ENCODE measurements at regions not wholly inside any gene's neighbourhood (a gene's known extent, or its start where the extent isn't known, plus 50 kb on each side); places are given as distances from the start of the nearest gene placed in this dataset.

GRCh38 chr1:222014001-222014400 is 272.1 kb upstream of the DUSP10 start:
- no peak for TF ChIP-seq CTCF (IDR thresholded peaks at IDR 0.05)
- Histone ChIP-seq H3K4me3 (ENCODE audit: low read depth, low read length) (no peak overlapping the region), H3K9ac (no peak overlapping the region), H3K4me2 (ENCODE audit: low read length) (no peak overlapping the region), H3K27me3 (ENCODE audit: control insufficient read depth, insufficient read depth, low read length) (no peaks in the 10 kb centered on the region), H3K79me2 (no peaks in the 10 kb centered on the region), H3K27ac (no peak overlapping the region), H3K9me3 (ENCODE audit: control insufficient read depth, low read length) (no peaks in the 10 kb centered on the region), H3K36me3 (ENCODE audit: control insufficient read depth, insufficient read depth, low read length) (no peaks in the 10 kb centered on the region), H2AFZ (no peak overlapping the region), H3K4me1 (no peaks in the 10 kb centered on the region)

DNA sequence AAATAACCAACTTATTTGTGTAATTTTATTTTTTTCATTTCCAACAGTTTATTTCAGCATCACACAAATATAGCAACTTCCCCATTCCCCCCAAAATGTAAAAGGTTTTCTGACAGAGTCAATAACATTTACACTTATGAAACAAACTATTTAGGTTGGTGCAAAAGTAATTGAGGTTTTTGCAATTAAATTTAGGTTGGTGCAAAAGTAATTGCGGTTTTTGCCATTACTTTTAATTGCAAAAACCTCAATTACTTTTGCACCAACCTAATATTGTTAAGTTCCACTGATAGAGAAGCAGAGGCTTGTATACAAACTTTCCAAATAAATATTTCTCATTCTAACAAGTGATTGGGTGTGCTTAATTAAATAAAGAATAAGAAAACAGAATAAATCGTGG is 270.9 kb upstream of the DUSP10 start:
- H3K4me2 ChIP-seq (ENCODE audit: low read length), result no peak overlapping the region
- no peak for TF ChIP-seq CTCF (IDR thresholded peaks at IDR 0.05)
- H3K36me3 ChIP-seq (ENCODE audit: control insufficient read depth, insufficient read depth, low read length), result no peaks in the 10 kb centered on the region

GRCh38 chr1:222010306-222010705 is 268.4 kb upstream of the DUSP10 start:
- Histone ChIP-seq H3K4me3 (ENCODE audit: low read depth, low read length) (no peak overlapping the region), H3K27me3 (ENCODE audit: control insufficient read depth, insufficient read depth, low read length) (no peaks in the 10 kb centered on the region), H3K9me3 (ENCODE audit: control insufficient read depth, low read length) (no peaks in the 10 kb centered on the region), H3K4me2 (ENCODE audit: low read length) (no peak overlapping the region), H3K27ac (no peak overlapping the region), H2AFZ (no peak overlapping the region), H3K36me3 (ENCODE audit: control insufficient read depth, insufficient read depth, low read length) (no peaks in the 10 kb centered on the region), H3K4me1 (no peaks in the 10 kb centered on the region), H3K9ac (no peak overlapping the region), H3K79me2 (no peaks in the 10 kb centered on the region)
- no peak for TF ChIP-seq CTCF (IDR thresholded peaks at IDR 0.05)

More for the DNA sequence above, 270.9 kb upstream of the DUSP10 start:
- Histone ChIP-seq H3K4me1 (no peaks in the 10 kb centered on the region), H2AFZ (no peak overlapping the region), H3K4me3 (ENCODE audit: low read depth, low read length) (no peak overlapping the region), H3K27me3 (ENCODE audit: control insufficient read depth, insufficient read depth, low read length) (no peaks in the 10 kb centered on the region), H3K9ac (no peak overlapping the region), H3K9me3 (ENCODE audit: control insufficient read depth, low read length) (no peaks in the 10 kb centered on the region), H3K27ac (no peak overlapping the region), H3K79me2 (no peaks in the 10 kb centered on the region)

GRCh38 chr1:222009105-222009730 is 267.3 kb upstream of the DUSP10 start:
- H3K4me2 ChIP-seq (ENCODE audit: low read length), result no peak overlapping the region
- no peak overlapping the region for H3K4me3 ChIP-seq (ENCODE audit: low read depth, low read length)
- no peaks in the 10 kb centered on the region for H3K79me2 ChIP-seq
- H3K9me3 ChIP-seq (ENCODE audit: control insufficient read depth, low read length), result no peaks in the 10 kb centered on the region
- H3K27me3 ChIP-seq (ENCODE audit: control insufficient read depth, insufficient read depth, low read length), result no peaks in the 10 kb centered on the region
- no peak overlapping the region for H3K27ac ChIP-seq
- no peaks in the 10 kb centered on the region for H3K36me3 ChIP-seq (ENCODE audit: control insufficient read depth, insufficient read depth, low read length)
- no peak overlapping the region for H2AFZ ChIP-seq
- TF ChIP-seq CTCF (IDR thresholded peaks at IDR 0.05), result no peak
- no peak overlapping the region for H3K9ac ChIP-seq
- H3K4me1 ChIP-seq, result no peaks in the 10 kb centered on the region

DNA sequence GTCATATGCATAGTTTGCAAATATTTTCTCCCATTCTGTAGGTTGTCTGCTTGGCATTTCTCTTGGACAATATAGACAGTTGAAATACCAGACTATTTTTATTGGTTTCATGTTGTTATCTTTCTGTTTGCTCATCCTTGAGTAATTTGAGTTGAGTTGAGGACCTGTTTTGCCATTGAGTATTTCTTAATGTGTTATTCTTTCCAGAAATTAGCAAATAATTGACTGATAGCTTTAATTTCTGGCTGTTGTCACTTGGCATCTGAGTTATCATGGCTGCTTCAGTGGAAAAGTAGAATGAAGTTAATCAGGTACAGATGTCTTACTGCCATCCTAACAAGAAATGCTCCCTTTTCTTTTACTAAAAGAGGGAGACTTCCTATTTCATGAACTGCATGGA is 264.8 kb upstream of the DUSP10 start:
- Histone ChIP-seq H3K79me2 (no peaks in the 10 kb centered on the region), H2AFZ (no peak overlapping the region), H3K4me2 (ENCODE audit: low read length) (no peak overlapping the region), H3K9ac (no peak overlapping the region), H3K4me1 (no peaks in the 10 kb centered on the region), H3K27ac (no peak overlapping the region), H3K9me3 (ENCODE audit: control insufficient read depth, low read length) (no peaks in the 10 kb centered on the region), H3K4me3 (ENCODE audit: low read depth, low read length) (no peak overlapping the region), H3K27me3 (ENCODE audit: control insufficient read depth, insufficient read depth, low read length) (no peaks in the 10 kb centered on the region), H3K36me3 (ENCODE audit: control insufficient read depth, insufficient read depth, low read length) (no peaks in the 10 kb centered on the region)
- no peak for TF ChIP-seq CTCF (IDR thresholded peaks at IDR 0.05)
